NCI-H2081 treated with DMSO at 0.1 percent for 48 hours (cell line): ENCODE measurements at regions not wholly inside any gene's neighbourhood (a gene's known extent, or its start where the extent isn't known, plus 50 kb on each side); places are given as distances from the start of the nearest gene placed in this dataset.

Experiments
- DNase-seq: peaks from one replicate; lab custom pipeline; 2025; lab: John Stamatoyannopoulos, UW

GRCh38 chr5:17431272-17432050 is 66.6 kb upstream of the TAF11L2 start:
- no peak for DNase-seq

GRCh38 chr5:17432569-17432968 is 65.5 kb upstream of the TAF11L2 start:
- DNase-seq = no peak

GRCh38 chr5:17433406-17433805 is 64.6 kb upstream of the TAF11L2 start:
- no peak for DNase-seq

- DNase-seq = no peak
Measured at GRCh38 chr5:17434982-17435381, 63.0 kb upstream of the TAF11L2 start.

GRCh38 chr5:17436350-17436749 is 61.7 kb upstream of the TAF11L2 start:
- DNase-seq = no peak

GRCh38 chr5:17436761-17437221 is 61.2 kb upstream of the TAF11L2 start:
- no peak for DNase-seq

- DNase-seq = no peak
Measured at GRCh38 chr5:17438027-17438426, 60.0 kb upstream of the TAF11L2 start.

GRCh38 chr5:17439956-17440355 is 58.1 kb upstream of the TAF11L2 start:
- no peak for DNase-seq

GRCh38 chr5:17440766-17441165 is 57.3 kb upstream of the TAF11L2 start:
- no peak for DNase-seq

- no peak for DNase-seq
Measured at GRCh38 chr5:17441351-17441750, 56.7 kb upstream of the TAF11L2 start.

GRCh38 chr5:17443333-17444130 is 54.5 kb upstream of the TAF11L2 start:
- DNase-seq = no peak

GRCh38 chr5:17444496-17444895 is 53.5 kb upstream of the TAF11L2 start:
- no peak for DNase-seq

GRCh38 chr5:17445185-17445584 is 52.8 kb upstream of the TAF11L2 start:
- no peak for DNase-seq
